GM12878 (cell line): ENCODE measurements at regions not wholly inside any gene's neighbourhood (a gene's known extent, or its start where the extent isn't known, plus 50 kb on each side); places are given as distances from the start of the nearest gene placed in this dataset.

Experiments used
- CBFB ChIP-seq: IDR thresholded peaks from 2 replicates; pipeline ENCODE4 v1.6.1; 2016; ENCODE audit warnings: antibody characterized with exemption, low read depth
- CBX3 ChIP-seq: fragments of 200-600 bp; sonication (generic); IDR thresholded peaks from 2 replicates; pipeline ENCODE4 v1.6.1; 2016; ENCODE audit warnings: low read depth, borderline replicate concordance
- CTCF ChIP-seq, 3 experiments: IDR thresholded peaks in 2 of 3; conservative IDR thresholded peaks in 1 of 3; 2 replicates each; pipeline ENCODE4 v1.5.1; 2011; ENCODE audit warnings: low read depth in 3 of 3, low read length in 3 of 3, mild to moderate bottlenecking in 3 of 3, control low read depth in 2 of 3, moderate library complexity in 2 of 3, inconsistent platforms in 1 of 3, mixed read lengths in 1 of 3; ENCODE audit not compliant: control insufficient read depth in 2 of 3, insufficient read depth in 1 of 3; ENCODE audit errors: extremely low read depth in 1 of 3
- E4F1 ChIP-seq: fragments of 450-650 bp; IDR thresholded peaks from 2 replicates; pipeline ENCODE4 v1.6.1; 2018; ENCODE audit warnings: borderline replicate concordance, mild to moderate bottlenecking; ENCODE audit not compliant: partially characterized antibody
- HDAC6 ChIP-seq: fragments of 200-600 bp; sonication (generic); IDR thresholded peaks from one replicate; pipeline ENCODE4 v1.8.0; 2017; ENCODE audit warnings: antibody characterized with exemption; ENCODE audit not compliant: unreplicated experiment
- RELB ChIP-seq: fragments of 450-650 bp; IDR thresholded peaks from 2 replicates; pipeline ENCODE4 v1.6.1; 2017; ENCODE audit warnings: low read depth, mild to moderate bottlenecking, moderate library complexity
- SMC3 ChIP-seq: IDR thresholded peaks from 2 replicates; pipeline ENCODE4 v1.6.1; 2011; ENCODE audit warnings: low read length, improper control_type of control experiment, borderline replicate concordance
- STAT3 ChIP-seq: IDR thresholded peaks from 2 replicates; pipeline ENCODE4 v1.6.1; 2011; ENCODE audit warnings: low read depth, low read length, improper control_type of control experiment
- TF ChIP-seq, protein P1 (sequence below): fragments of 450-650 bp; IDR thresholded peaks from 2 replicates; pipeline ENCODE4 v1.6.1; 2016; ENCODE audit warnings: mild to moderate bottlenecking

GRCh38 chr15:25170113-25170731, 215.4 kb downstream of the SNRPN start (continued):
- no peak for TF ChIP-seq E4F1
- TF ChIP-seq CTCF (IDR thresholded peaks at IDR 0.05 in 2 of 3, conservative IDR thresholded peaks at IDR 0.05 in 1 of 3; ENCODE audit: control insufficient read depth in 2 of 3, extremely low read depth in 1 of 3, insufficient read depth in 1 of 3, low read depth in 3 of 3, low read length in 3 of 3), result no peak
- no peak for TF ChIP-seq HDAC6
- TF ChIP-seq CBFB, result no peak
- TF ChIP-seq, protein P1, sequence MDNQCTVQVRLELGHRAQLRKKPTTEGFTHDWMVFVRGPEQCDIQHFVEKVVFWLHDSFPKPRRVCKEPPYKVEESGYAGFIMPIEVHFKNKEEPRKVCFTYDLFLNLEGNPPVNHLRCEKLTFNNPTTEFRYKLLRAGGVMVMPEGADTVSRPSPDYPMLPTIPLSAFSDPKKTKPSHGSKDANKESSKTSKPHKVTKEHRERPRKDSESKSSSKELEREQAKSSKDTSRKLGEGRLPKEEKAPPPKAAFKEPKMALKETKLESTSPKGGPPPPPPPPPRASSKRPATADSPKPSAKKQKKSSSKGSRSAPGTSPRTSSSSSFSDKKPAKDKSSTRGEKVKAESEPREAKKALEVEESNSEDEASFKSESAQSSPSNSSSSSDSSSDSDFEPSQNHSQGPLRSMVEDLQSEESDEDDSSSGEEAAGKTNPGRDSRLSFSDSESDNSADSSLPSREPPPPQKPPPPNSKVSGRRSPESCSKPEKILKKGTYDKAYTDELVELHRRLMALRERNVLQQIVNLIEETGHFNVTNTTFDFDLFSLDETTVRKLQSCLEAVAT, result no peak
- no peak for TF ChIP-seq CBX3
- no peak for TF ChIP-seq RELB
- TF ChIP-seq STAT3, result no peak
- no peak for TF ChIP-seq SMC3
